ENCODE measurements at regions not wholly inside any gene's neighbourhood (a gene's known extent, or its start where the extent isn't known, plus 50 kb on each side); places are given as distances from the start of the nearest gene placed in this dataset.

GRCh38 chr2:12219761-12220160 is 473.3 kb downstream of the LPIN1 start:
- TF ChIP-seq CTCF (IDR thresholded peaks at IDR 0.05; ENCODE audit: low read depth, low read length) (no peak), EZH2phosphoT487 (IDR thresholded peaks at IDR 0.05; ENCODE audit: low read depth) (no peak)
